SKM-1 (cell line): ENCODE measurements at regions not wholly inside any gene's neighbourhood (a gene's known extent, or its start where the extent isn't known, plus 50 kb on each side); places are given as distances from the start of the nearest gene placed in this dataset.

Experiments used
- DNase-seq: peaks from one replicate; lab custom pipeline; 2025; ENCODE audit not compliant: unreplicated experiment; lab: John Stamatoyannopoulos, UW

GRCh38 chr12:14273913-14274311 is 91.6 kb upstream of the ATF7IP start:
- DNase-seq: no peak

DNA sequence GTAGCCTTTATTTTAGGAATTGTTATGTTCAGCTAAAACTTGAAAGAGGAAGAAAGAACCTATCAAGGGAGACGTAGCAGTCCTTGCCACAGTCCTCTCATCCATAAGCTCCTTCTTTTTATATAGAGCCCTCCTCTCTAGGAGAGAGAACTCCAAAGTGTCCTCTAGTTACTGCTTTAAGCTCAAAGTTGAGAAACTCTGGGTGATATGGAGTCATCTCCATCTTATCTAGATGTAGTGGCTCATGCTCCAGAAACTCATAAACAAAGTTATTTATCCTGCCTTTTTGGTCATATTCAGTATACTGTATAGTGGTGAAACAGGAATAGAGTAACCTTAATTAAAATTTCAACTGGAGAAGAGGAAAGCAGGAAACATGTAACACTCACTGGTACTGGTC is 90.4 kb upstream of the ATF7IP start:
- no peak for DNase-seq

DNA sequence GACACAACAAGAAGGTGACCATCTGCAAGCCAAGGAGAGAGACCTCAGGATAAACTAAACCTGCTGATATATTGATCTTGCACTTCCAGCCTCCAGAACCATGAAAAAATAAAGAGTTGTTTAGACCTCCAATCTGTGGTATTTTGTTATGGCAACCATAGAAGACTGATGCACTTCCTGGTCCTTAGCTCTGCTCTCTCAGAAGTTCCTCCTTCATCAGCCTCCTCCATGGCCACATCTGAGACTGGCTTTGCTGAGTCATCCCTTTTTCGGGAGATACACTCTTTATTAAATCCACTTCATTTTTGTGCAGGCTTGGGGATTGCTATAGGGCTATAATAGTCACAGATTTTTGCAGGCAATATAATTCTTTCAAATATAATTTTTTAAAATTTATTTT is 89.6 kb upstream of the ATF7IP start:
- peak; percentile 3 for DNase-seq

DNA sequence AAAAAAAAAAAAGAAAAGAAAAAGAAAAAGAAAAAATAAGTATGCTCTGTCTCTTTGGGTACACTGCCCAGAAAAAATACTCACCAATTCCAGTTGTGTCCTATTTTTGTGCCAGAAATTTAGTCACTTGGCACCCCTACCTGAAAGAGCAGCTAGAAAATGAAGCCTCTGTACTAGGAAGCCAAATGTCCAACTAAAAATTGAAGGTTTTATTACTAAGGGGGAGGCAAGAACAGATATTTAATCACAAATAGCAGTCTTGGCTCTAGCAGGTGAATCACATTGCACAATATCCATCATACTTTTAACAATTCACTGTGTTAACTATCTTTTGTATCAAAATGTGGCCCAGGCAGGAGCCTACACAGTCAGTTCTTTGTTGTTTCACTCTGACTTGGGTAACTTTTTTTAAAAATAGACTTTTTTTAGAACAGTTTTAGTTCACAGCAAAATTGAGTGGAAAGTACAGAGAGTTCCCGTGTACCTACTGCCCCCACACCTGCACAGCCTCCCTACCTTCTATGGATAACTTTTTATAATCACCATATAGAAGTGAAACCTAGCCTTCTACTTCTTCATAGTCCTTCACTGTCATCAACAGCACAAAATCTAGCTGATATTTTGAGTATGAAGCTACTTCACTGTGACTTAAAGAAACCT is 87.1 kb upstream of the ATF7IP start:
- no peak for DNase-seq

DNA sequence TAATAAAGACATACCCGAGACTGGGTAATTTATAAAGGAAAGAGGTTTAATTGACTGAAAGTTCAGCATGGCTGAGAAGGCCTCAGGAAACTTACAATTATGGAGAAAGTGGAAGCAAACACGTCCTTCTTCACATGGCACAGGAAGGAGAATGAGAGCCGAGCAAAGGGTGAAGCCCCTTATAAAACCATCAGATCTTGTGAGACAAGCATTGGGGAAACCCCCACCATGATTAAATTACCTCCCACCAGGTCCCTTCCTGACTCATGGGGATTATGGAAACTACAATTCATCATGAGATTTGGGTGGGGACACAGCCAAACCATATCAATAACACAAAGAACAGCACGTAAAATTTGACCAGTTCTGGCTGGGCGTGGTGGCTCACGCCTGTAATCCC is 85.6 kb upstream of the ATF7IP start:
- no peak for DNase-seq

DNA sequence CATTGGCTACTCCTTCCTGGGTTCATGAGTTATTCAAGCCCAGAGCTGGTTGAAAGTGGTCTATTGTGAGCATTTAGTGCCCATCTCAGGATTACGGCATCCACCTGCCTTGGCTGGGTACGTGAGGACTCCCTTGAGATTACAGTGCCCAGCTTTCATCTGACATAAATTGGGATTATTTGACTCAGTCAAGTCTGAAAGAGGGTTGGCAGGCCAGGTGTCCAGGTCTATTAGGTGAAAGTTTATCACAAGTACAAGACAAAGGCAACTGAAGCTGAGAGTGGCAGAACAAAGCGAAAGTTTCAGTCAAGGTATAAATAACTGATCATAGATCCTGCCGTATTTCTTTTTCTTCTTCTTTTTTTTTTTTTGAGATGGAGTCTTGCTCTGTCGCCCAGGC is 84.6 kb upstream of the ATF7IP start:
- DNase-seq: no peak

- no peak for DNase-seq
Observed at GRCh38 chr12:14281539-14281938, 83.9 kb upstream of the ATF7IP start.

DNA sequence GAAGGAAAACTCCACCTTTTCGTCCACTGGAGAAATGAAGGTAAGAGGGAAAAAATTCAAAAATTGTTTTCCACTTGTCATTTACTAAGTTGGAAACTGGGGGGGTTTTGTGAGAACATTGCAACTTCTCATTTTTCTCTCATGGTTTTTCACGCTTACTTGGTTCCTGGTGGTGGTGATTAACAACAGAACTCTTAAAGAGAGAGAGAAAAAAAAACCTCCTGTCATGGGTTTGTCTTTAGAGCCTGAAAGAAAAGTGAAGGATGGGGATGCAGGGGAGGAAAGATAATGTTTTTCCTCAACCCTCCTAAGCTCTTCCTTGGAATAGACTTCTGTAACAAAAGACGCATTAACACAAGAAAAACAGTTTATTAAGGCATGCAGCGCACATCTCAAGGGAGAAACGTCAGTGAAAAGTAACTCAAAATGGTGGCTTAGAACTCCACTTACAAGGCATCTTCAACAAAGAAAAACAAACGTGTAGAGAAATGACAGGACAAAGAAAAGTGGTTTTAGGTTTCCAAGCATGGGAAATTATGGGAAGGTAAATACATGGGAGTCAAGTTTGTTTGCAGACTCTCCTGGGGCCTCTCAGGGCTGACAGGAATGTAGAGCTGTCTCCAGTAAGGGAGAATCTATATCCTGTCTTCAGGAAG is 81.9 kb upstream of the ATF7IP start:
- DNase-seq: no peak

DNA sequence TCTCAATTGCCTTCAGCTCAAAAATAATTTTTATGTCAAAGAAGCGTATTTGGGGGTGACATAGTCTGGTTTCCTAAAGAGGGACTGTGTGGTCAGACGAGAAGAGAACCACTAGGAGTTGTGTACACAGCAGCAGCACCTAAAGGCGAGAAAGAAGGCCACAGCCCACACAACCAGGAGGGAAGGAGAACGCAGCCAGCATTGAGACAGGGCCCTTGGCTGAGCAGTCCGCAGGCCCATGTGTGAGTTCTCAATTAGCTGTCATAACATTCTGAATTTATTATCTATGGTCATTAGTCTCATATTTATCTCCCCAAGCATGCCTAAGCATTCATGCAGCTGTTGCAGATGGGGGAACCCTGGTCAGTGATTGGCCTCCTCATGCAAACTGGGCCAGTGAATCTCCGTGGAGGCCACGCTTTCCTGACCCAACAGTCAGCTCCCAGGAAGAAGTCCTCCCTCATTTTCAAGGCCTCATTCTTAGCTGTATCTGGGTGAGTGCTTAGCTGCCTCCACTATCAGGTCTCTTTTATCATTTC is 81.2 kb upstream of the ATF7IP start:
- DNase-seq: no peak

GRCh38 chr12:14289601-14290000 is 75.9 kb upstream of the ATF7IP start:
- no peak for DNase-seq

DNA sequence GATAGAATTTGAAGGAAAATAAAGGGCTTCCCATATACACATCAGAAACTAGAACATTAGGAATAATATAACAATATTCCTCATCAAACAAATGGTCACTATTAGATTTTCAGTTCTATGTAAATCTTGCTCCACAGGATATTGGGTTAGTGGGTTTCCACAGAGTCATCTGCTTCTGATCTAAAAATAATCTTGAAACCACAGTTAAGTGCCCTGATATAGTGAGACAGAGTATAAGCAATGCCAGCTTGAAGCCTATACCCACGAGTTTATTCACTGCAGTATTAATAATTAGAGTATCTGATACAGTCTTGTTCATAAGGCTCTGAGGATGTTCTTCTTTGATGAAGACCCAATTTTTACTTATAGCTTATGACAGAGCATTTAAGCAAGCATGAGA is 74.5 kb upstream of the ATF7IP start:
- no peak for DNase-seq

DNA sequence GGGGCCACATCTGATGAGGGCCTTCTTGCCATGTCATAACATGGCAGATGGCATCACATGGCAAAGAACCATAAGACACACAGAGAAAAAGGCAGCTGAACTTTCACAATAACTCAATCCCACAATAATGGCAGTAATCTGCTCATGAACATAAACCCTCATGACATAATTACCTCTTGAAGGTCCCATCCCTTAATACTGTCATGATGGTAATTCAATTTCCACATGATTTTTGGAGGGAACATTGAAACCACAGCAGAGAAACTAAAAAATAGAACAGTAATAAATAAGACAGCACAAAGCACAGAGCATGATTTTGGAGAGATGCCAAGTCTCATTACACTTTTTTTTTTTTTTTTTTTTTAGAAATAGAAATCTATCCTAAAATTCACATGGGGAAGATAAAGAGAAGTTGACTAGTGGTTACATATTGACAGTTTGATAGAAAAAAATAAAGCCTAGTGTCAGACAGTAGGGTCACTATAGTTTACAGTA is 61.8 kb upstream of the ATF7IP start:
- no peak for DNase-seq

DNA sequence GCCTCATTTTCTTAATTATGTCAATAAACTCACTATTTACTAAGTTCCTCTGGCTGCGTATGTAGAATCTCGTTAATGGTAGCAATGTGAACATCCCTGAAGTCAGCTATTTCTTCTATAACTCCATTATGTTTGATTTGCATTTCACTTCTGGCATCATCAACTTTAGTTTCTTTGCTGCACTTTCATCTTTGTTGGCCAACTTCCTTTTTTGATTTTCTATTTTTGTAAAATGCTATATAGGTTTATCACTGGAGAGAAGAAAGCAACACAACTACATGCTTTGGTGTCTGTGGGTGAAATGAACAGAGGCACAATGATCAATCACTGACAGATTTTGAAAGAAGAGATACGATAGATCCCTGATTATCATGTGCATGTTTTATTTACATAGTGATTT is 58.5 kb upstream of the ATF7IP start:
- DNase-seq: no peak

- no peak for DNase-seq
Observed at GRCh38 chr12:14308516-14308915, 57.0 kb upstream of the ATF7IP start.

GRCh38 chr12:14310866-14311265 is 54.6 kb upstream of the ATF7IP start:
- no peak for DNase-seq

DNA sequence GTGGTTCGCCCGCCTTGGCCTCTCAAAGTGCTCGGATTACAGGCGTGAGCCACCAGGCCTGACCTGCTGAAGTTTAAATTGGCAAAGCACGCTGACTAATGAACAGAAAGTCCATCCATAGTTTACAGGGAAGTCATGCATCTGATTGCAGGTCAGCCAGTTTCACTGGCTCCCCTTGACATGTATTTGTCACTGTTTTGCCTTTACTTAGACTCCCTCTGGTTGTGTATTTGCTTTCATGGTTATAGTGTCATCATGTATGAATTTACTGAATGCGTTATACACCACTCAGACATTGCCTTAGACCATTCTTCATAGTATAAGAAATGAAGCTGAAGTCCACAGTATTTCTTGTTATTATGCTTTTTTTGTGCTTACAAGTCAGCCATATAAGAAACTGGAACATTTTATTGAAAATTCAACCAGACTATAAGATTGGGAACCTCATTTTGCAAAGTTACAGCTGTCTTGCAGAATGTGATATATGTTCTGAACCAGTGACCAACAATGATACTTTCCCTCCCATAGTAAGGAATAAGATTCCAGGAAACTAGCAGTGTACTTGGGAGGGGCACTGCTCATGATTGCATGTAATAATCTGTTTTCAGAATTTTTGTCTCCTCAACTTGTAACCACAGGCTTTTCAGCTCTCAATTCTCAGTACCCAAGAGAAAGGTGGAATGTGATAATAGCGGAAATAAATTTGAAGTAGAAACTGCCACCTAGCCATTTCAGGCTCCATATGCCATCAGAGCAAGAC is 51.9 kb upstream of the ATF7IP start:
- no peak for DNase-seq

- DNase-seq: peak; percentile 38
Observed at GRCh38 chr12:14314801-14315200, 50.7 kb upstream of the ATF7IP start.

- DNase-seq: no peak
Observed at GRCh38 chr12:14315501-14315900, 50.0 kb upstream of the ATF7IP start.
